Uterus (tissue), 3 donors: ENCODE measurements at regions not wholly inside any gene's neighbourhood (a gene's known extent, or its start where the extent isn't known, plus 50 kb on each side); places are given as distances from the start of the nearest gene placed in this dataset.
"Not testable (repeated sequence)": the region's sequence is repeated elsewhere in the genome, so short reads cannot be mapped to it uniquely, and the experiment has no call there.

Experiments
- DNase-seq, 2 donors: peaks; one replicate each; pipeline ENCODE4 v3.0.0-alpha.2; 2019 to 2020
- H3K27ac ChIP-seq, 2 donors: fragments of 200-600 bp; sonication (generic); 1 replicate in 1 of 2; 2 replicates in 1 of 2; pipeline ENCODE4 v1.5.1; 2016 to 2018
- H3K27me3 ChIP-seq, 2 donors: fragments of 200-600 bp; sonication (generic); one replicate each; pipeline ENCODE4 v1.5.1; 2018 to 2019; ENCODE audit warnings: control low read depth in 1 of 2
- H3K36me3 ChIP-seq, 2 donors: fragments of 200-600 bp; sonication (generic); one replicate each; pipeline ENCODE4 v1.5.1; 2019; ENCODE audit warnings: control low read depth in 1 of 2
- H3K4me1 ChIP-seq, 2 donors: fragments of 200-600 bp; sonication (generic); one replicate each; pipeline ENCODE4 v1.5.1; 2018 to 2019; ENCODE audit warnings: control low read depth in 1 of 2
- H3K4me3 ChIP-seq, 2 donors: fragments of 200-600 bp; sonication (generic); 1 replicate in 1 of 2; 2 replicates in 1 of 2; pipeline ENCODE4 v1.5.1; 2018 to 2019; ENCODE audit warnings: mild to moderate bottlenecking in 1 of 2
- H3K9me3 ChIP-seq, 2 donors: fragments of 200-600 bp; sonication (generic); one replicate each; pipeline ENCODE4 v1.5.1; 2019; ENCODE audit warnings: control low read depth in 1 of 2
- POLR2A ChIP-seq, 2 donors: fragments of 450-650 bp; IDR thresholded peaks; one replicate each; pipeline ENCODE4 v1.6.1; 2016; ENCODE audit warnings: antibody characterized with exemption in 2 of 2, mild to moderate bottlenecking in 1 of 2, moderate library complexity in 1 of 2
- intact Hi-C: fragments of 100-400 bp; cut with DNase I; formaldehyde crosslinking; loops from one replicate; pipeline ENCODE4 v1.15.1; 2023; ENCODE audit warnings: low total_unique reads
- TF ChIP-seq, protein P1 (sequence below), 4 experiments: fragments of 200-600 bp in 2 of 4; fragments of 450-650 bp in 2 of 4; sonication (generic) in 2 of 4; IDR thresholded peaks; one replicate each; pipeline ENCODE4 v1.5.1; 2016 to 2019; ENCODE audit warnings: antibody characterized with exemption in 4 of 4, mild to moderate bottlenecking in 2 of 4, moderate library complexity in 1 of 4
- donor health status: DM: yes; HTN: yes; CAD: no.

DNA sequence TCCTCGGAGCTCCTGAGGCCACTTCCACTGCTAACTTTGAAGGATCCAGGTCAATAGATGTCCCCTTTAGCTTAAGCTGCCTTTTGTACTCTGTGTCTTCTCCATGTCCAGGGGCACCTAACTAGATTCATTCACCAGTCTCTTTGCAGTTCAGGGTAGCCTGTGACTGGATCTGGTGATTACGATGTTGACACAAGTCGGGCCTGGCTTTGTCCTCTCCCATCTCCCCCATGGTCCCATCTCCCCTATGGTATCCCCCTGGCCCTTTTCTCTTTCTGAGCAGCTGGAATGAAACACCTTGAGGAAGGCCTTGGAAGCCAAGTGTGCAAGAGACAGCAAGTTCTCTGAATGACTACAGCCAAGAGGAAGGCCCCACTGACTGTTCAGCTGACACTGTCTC, 417.9 kb upstream of the SMIM21 start:
- TF ChIP-seq, protein P1, sequence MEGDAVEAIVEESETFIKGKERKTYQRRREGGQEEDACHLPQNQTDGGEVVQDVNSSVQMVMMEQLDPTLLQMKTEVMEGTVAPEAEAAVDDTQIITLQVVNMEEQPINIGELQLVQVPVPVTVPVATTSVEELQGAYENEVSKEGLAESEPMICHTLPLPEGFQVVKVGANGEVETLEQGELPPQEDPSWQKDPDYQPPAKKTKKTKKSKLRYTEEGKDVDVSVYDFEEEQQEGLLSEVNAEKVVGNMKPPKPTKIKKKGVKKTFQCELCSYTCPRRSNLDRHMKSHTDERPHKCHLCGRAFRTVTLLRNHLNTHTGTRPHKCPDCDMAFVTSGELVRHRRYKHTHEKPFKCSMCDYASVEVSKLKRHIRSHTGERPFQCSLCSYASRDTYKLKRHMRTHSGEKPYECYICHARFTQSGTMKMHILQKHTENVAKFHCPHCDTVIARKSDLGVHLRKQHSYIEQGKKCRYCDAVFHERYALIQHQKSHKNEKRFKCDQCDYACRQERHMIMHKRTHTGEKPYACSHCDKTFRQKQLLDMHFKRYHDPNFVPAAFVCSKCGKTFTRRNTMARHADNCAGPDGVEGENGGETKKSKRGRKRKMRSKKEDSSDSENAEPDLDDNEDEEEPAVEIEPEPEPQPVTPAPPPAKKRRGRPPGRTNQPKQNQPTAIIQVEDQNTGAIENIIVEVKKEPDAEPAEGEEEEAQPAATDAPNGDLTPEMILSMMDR (IDR thresholded peaks at IDR 0.05), result no peak
- TF ChIP-seq POLR2A (IDR thresholded peaks at IDR 0.05), result no peak
- no peaks in the 10 kb centered on the region for H3K36me3 ChIP-seq
- intact Hi-C loops, result no loop called here
- no peak overlapping the region for H3K4me3 ChIP-seq
- no peaks in the 10 kb centered on the region for H3K27me3 ChIP-seq
- no peaks in the 10 kb centered on the region for H3K9me3 ChIP-seq
- H3K4me1 ChIP-seq, result no peaks in the 10 kb centered on the region
- no peak overlapping the region for H3K27ac ChIP-seq
- DNase-seq, result no peak

DNA sequence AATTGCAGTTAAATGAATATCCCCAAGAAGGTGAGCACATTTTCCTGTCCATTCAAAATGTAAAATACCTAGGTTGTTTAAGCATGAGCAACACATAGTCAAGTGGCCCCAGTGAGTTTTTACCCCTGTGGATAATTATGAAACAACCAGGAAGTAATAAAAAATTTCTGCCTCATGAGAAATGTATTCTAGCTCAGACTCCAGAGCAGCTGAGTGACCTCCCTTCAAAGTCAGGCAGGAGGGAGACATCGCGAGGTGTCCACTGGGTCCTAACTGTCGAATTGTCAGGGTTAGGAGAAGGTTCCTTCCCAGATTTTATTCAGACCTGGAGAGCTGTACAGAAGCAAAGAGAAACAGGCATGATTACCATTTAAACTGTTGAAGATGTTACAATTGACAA, 416.6 kb upstream of the SMIM21 start:
- no peak for DNase-seq
- Histone ChIP-seq H3K4me1 (no peaks in the 10 kb centered on the region), H3K27ac (no peak overlapping the region), H3K27me3 (no peaks in the 10 kb centered on the region), H3K4me3 (no peak overlapping the region), H3K36me3 (no peaks in the 10 kb centered on the region), H3K9me3 (no peaks in the 10 kb centered on the region)
- intact Hi-C loops, result no loop called here
- TF ChIP-seq POLR2A (IDR thresholded peaks at IDR 0.05), result no peak
- TF ChIP-seq, protein P1 (IDR thresholded peaks at IDR 0.05), result no peak

DNA sequence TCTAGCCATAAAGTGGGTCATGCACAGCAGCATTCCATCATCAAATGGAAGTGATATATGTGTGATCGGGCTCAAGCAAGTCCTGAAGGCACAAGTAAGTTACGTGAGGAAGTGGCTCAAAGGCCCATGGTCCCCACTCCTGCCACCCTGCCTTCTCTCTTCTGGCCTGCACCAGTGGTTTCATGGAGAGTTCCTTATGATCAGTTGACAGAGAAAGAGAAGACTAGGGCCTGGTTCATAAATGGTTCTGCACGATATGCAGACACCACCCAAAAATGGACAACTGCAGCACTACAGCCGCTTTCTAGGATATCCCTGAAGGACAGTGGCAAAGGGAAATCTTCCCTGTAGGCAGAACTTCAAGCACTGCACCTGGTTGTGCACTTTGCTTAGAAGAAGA, 412.6 kb upstream of the SMIM21 start:
- Histone ChIP-seq H3K27ac (no peak overlapping the region), H3K4me3 (no peak overlapping the region), H3K36me3 (no peaks in the 10 kb centered on the region), H3K4me1 (no peaks in the 10 kb centered on the region), H3K9me3 (no peaks in the 10 kb centered on the region), H3K27me3 (no peaks in the 10 kb centered on the region)
- intact Hi-C loops, result no loop called here
- no peak for DNase-seq
- TF ChIP-seq POLR2A (IDR thresholded peaks at IDR 0.05), result no peak
- TF ChIP-seq, protein P1 (IDR thresholded peaks at IDR 0.05), result no peak

DNA sequence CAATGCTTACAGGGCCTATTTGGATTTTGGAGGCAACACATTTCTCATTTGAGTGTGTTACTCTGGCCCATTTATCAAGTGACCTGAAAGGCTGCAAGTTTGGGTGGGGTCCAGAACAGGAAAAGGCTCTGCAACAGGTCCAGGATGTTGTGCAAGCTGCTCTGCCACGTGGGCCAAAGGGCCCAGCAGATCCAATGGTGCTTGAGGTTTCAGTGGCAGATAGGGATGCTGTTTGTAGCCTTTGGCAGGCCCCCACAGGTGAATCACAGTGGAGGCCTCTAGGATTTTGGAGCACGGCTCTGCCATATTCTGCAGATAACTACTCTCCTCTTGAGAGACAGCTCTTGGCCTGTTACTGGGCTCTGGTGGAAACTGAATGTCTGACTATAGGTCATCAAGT, 412.2 kb upstream of the SMIM21 start:
- intact Hi-C loops, H3K9me3 ChIP-seq, H3K4me3 ChIP-seq, H3K4me1 ChIP-seq, H3K27ac ChIP-seq, H3K36me3 ChIP-seq, H3K27me3 ChIP-seq, DNase-seq: not testable (repeated sequence)

DNA sequence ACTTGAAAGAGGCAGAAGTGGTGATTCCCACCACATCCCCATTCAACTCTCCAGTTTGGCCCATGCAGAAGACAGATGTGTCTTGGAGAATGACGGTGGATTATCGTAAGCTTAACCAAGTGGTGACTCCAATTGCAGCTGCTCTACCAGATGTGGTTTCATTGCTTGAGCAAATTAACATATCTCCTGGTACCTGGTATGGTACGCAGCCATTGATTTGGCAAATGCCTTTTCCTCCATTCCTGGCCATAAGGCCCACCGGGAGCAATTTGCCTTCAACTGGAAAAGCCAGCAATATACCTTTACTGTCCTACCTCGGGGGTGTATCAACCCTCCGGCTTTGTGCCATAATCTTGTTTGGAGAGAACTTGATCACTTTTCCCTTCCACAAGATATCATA, 411.5 kb upstream of the SMIM21 start:
- DNase-seq, result no peak
- intact Hi-C loops, result no loop called here
- no peaks in the 10 kb centered on the region for H3K27me3 ChIP-seq
- TF ChIP-seq, protein P1 (IDR thresholded peaks at IDR 0.05), result no peak
- no peak for TF ChIP-seq POLR2A (IDR thresholded peaks at IDR 0.05)
- no peaks in the 10 kb centered on the region for H3K36me3 ChIP-seq
- no peak overlapping the region for H3K4me3 ChIP-seq
- H3K27ac ChIP-seq, result no peak overlapping the region
- no peaks in the 10 kb centered on the region for H3K9me3 ChIP-seq
- no peaks in the 10 kb centered on the region for H3K4me1 ChIP-seq

DNA sequence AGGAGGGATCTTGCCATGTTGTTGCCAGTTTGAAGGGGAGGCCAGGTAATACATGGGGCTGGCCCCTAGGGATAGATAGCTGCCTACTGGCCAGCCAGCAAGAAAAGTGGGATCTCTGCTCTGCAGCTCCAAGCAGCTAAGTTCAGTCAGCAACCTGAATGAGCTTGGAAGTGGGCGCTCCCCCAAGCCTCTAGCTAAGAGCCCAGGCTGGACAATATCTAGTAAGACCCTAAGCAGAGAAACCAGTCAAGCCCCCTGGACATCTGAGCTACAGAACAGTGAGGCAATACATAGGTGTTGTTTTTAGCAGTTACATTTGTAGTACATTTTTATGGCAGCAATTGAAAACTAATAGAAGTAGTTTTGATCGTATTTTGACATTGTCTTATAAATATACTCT, 409.8 kb upstream of the SMIM21 start:
- H3K9me3 ChIP-seq, result no peaks in the 10 kb centered on the region
- TF ChIP-seq, protein P1 (IDR thresholded peaks at IDR 0.05), result no peak
- TF ChIP-seq POLR2A (IDR thresholded peaks at IDR 0.05), result no peak
- no peaks in the 10 kb centered on the region for H3K36me3 ChIP-seq
- no peak overlapping the region for H3K27ac ChIP-seq
- no peak overlapping the region for H3K4me3 ChIP-seq
- DNase-seq, result no peak
- intact Hi-C loops, result no loop called here
- no peaks in the 10 kb centered on the region for H3K4me1 ChIP-seq
- no peaks in the 10 kb centered on the region for H3K27me3 ChIP-seq
